Right hindlimb (tissue), 1 donor: ENCODE measurements at regions not wholly inside any gene's neighbourhood (a gene's known extent, or its start where the extent isn't known, plus 50 kb on each side); places are given as distances from the start of the nearest gene placed in this dataset.

Source experiments
- DNase-seq: peaks from one replicate; pipeline ENCODE4 v3.0.0-alpha.2; 2018

DNA sequence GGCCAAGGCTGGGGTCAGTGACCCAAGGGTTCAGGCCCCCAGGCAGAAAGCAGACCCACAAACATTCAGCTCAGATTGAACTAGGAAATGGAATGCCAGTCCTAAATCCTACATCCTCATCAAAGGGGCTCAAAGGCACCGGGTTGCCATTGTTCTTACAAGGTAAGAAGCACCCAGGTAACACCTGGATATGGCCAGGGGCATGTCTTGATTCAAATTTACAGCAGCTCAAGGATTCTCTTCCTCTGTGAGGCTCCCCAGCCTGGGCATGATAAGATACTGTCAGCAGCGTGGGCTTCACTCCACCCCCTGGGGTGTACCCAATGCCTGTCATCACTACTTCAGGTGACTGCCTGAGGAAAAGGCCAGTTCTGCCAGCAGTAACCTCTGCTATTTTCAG lies 92.1 kb upstream of the FSTL4 start:
- no peak for DNase-seq

GRCh38 chr5:133703935-133704334 lies 91.6 kb upstream of the FSTL4 start:
- DNase-seq: no peak

DNA sequence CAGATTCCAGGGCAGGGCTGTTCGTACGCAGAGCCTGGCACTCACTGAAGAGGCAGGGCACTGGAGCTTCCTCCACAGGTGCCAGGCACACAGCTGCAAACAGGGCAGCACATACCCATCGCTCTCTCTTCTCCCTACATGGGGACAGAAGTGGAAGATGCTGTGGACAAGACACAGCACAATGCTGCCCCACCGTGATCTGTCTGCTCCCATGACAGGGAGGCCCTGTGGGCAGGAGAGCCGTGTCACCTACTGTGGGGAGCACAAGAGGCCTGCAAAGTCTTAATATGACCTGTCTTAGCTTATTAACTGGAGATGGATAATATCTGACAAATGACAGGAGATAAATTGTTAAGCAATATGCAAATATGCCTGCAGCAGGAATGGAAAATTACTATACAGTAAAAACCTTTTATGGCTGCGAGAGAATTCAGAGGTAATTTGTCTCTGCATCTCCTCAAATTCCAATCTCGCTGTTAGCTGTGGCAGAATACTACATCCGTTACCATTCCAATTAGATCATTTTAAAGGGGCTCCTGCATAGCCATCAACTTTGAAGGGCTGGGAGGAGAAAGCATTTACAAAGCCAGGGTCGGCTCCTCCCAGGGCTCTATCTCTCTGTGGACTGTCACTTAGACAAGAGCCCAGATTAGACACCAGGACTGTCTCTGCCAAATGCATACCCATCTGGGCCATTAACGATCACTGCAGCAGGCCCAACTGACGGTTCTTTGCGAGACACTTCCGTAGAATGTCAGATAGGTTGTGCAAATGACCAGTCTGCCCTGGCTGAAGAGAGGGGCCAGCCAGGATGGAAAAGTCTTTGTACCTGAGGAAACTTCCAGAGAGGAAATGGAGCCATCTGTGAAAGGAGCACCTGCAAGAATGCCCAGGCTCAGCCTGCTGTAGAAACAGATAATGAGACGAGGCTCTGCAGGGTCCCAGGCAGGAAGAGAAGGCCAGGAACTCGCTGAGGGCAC lies 90.7 kb upstream of the FSTL4 start:
- DNase-seq: no peak

GRCh38 chr5:133701871-133702270 lies 89.5 kb upstream of the FSTL4 start:
- DNase-seq: no peak

DNA sequence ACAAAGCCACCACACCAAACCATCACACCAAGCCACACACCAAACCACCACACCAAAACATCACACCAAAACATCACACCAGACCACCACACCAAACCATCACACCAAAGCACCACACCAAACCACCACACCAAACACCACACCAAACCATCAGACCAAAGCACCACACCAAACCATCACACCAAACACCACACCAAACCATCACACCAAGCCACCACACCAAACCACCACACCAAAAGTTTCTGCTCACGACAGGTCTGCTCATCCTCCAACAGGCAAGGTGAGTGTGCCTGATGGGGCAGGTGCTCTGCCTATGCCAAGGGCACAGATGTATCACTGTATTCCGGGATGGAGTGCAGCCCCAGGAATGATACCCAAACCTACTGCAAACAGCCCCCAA lies 87.9 kb upstream of the FSTL4 start:
- DNase-seq: no peak

- no peak for DNase-seq
These were observed 86.5 kb upstream of the FSTL4 start for GRCh38 chr5:133698646-133699526.

DNA sequence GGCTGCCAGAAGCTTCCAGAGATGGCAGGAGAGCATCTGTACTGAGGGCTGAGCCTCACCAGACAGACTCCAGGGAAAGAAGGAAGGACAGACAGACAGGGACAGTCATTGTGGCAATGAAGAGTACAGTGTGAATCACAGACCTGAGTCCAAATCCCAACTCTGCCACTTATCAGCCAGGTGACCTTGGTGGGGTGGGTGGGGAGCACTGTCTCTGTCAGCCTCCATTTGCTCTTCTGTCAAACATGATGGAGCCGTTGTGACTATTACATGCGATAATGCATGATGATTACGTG lies 85.9 kb upstream of the FSTL4 start:
- DNase-seq: no peak

DNA sequence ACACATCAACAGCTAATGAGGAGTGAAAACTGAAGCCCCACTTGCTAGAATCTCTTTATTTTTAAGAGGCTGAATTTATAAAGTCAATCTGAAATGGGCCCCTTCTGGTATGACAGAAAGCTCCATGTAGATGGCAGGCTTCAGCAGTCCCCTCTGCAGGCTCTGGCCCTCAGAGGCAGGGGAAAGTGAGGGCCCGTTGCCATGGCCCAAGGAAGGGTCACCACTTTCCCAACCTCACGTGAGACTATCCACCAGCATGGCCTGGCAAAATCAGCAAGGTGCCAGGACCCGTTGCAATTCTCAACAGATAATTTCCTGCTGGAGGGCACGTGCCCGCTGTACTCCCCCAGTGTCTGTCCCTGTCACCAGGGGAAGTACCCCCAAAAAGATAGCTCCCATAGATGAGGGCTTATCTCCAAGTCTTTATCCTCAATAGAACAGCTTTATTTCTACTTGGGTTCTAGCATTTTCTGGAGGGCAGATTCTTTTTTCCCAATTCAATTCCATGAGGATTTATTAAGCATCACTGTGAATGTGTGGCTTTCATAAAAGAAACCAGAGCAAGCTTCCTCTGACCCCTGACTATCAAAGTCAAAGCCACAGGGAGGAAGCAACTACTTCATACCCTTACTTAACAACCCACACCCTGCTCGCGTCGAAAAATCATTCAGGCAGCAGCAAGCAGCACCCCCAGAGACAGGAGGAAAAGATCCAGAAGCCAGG lies 85.4 kb upstream of the FSTL4 start:
- DNase-seq: no peak

DNA sequence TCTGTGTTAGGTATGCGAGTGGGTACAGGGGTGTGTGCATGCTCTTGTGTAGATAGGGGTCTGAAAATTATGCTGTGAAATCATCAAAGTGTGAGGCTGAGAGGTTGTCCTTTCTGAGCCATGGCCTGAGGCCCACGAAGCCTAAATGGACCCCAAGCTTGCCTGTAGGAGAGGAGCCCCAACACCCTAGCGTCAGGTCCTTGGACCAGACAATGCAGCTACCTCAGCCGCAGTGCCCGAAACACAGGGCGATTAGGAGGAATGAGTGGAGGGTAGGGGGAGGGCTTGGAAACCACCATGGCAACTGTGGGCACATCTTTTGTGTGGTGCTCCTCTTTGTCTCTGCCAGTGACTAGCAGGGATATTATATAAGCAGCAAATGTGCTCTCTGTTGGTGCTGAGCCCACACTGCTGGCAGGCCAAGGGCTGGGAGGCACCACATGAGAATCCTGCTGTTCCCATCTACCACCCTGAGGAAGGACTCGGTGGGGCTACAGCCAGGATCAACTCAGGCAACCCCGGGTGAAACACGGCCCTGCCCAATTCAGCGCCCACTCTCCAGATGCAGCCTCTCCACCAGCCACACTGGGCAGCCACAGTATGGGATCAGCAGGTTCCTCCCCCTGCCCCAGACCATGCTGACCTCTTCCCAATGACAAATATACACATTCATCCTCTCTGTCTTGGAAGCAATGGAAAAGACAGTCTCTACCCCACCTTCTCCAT lies 84.6 kb upstream of the FSTL4 start:
- DNase-seq: no peak

GRCh38 chr5:133696006-133696584 lies 83.8 kb upstream of the FSTL4 start:
- no peak for DNase-seq

- no peak for DNase-seq
These were observed 82.0 kb upstream of the FSTL4 start for GRCh38 chr5:133694181-133694831.

GRCh38 chr5:133691448-133691847 lies 79.1 kb upstream of the FSTL4 start:
- DNase-seq: no peak

- DNase-seq: no peak
These were observed 78.4 kb upstream of the FSTL4 start for GRCh38 chr5:133690746-133691145.

- no peak for DNase-seq
These were observed 76.0 kb upstream of the FSTL4 start for GRCh38 chr5:133688391-133688790.

- no peak for DNase-seq
These were observed 75.1 kb upstream of the FSTL4 start for GRCh38 chr5:133687212-133688061.

GRCh38 chr5:133686566-133686965 lies 74.2 kb upstream of the FSTL4 start:
- DNase-seq: no peak

GRCh38 chr5:133685402-133686018 lies 73.2 kb upstream of the FSTL4 start:
- DNase-seq: no peak

GRCh38 chr5:133683646-133684596 lies 71.6 kb upstream of the FSTL4 start:
- no peak for DNase-seq

DNA sequence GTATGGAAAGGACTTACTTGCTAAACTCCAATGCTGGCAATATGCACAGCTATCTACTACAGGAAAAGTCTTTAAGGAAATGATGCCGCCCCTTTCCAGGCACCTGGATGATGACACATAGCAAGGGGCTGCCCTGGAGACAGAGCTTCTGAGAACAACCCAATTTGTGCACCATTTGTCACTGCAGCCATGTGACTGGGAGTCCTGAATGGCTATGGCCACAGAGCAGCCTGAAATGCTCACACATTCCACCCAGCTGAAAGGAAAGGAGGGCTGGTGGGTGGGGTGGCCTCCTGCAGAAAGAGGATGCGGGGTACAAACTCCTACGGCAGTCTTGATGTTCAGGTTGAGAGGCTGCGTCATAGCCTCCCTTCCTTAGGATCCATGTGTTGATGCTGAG lies 70.1 kb upstream of the FSTL4 start:
- no peak for DNase-seq
